Testis (tissue), 2 donors: ENCODE measurements at regions not wholly inside any gene's neighbourhood (a gene's known extent, or its start where the extent isn't known, plus 50 kb on each side); places are given as distances from the start of the nearest gene placed in this dataset.

Experiments used
- DNase-seq: peaks from one replicate; pipeline ENCODE4 v3.0.0-alpha.2; 2019
- H3K27ac ChIP-seq, 2 donors: fragments of 200-600 bp; sonication (generic); one replicate each; pipeline ENCODE4 v1.5.1; 2019
- H3K27me3 ChIP-seq: fragments of 200-600 bp; sonication (generic); one replicate; pipeline ENCODE4 v1.5.1; 2019
- H3K36me3 ChIP-seq: fragments of 200-600 bp; sonication (generic); one replicate; pipeline ENCODE4 v1.5.1; 2017; ENCODE audit warnings: low read depth; ENCODE audit errors: missing control alignments
- H3K4me1 ChIP-seq: fragments of 200-600 bp; sonication (generic); one replicate; pipeline ENCODE4 v1.5.1; 2019
- H3K4me3 ChIP-seq, 2 donors: fragments of 200-600 bp; sonication (generic); one replicate each; pipeline ENCODE4 v1.5.1; 2017 to 2019
- H3K9me3 ChIP-seq: fragments of 200-600 bp; sonication (generic); one replicate; pipeline ENCODE4 v1.5.1; 2017
- POLR2A ChIP-seq: fragments of 450-650 bp; IDR thresholded peaks from one replicate; pipeline ENCODE4 v1.6.1; 2017; ENCODE audit warnings: antibody characterized with exemption, mild to moderate bottlenecking, moderate library complexity
- WGBS, 2 donors: methylation state at CpG; one replicate each; pipeline ENCODE4 v1.1.5; 2018; 5-methylcytosine and 5-hydroxymethylcytosine counted together
- intact Hi-C: fragments of 100-400 bp; cut with DNase I; formaldehyde crosslinking; loops from one replicate; pipeline ENCODE4 v1.15.1; 2023; ENCODE audit warnings: low total_unique reads
- TF ChIP-seq, protein P1 (sequence below), 3 experiments: fragments of 450-650 bp in 2 of 3; fragments of 200-600 bp in 1 of 3; sonication (generic) in 1 of 3; IDR thresholded peaks; one replicate each; pipeline ENCODE4 v1.5.1; 2016 to 2019; ENCODE audit warnings: antibody characterized with exemption in 3 of 3, mild to moderate bottlenecking in 2 of 3, moderate library complexity in 1 of 3

DNA sequence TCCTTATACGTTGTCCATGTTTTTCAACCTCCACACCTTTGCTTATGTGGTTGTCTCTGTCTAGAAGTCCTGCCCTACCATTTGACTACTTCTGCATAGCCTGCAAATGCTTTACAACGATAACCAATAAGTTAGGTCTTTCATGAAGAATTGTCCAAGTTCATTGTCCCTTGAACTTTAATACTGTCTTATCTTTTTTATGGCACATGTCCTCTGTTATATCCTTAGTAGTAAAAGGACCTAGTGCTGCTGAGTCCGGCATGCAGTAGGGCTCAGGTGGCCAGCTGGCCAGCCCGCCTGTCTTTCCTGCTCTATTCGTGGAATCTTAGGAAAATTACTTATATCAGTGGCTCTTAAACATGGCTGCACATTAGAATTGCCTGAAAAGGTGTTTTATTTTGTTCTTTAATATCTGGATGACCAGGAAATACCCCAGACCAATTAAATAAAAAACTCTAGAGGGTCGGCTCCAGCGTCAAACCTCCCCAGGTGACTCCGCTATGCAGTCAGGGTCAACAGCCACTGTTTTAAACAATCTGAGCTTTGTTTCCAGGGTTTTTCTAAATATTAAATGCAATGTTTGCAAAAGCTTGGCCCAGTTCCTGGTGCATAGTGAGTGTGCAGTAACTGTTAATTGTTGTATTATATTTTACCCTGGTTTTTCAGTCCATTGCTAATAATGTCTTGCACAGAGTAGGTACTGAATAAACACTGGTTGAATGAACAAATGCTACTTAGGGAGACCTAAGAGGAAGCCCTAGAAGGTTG, 64.6 kb upstream of the SESN3 start:
- peaks cover 3% of the 10 kb centered on the region for H3K4me1 ChIP-seq
- intact Hi-C loops, result no loop called here
- 73 to 77% methylated on average over 8 of the region's 8 CpGs for WGBS, 2 donors
- DNase-seq, result no peak
- TF ChIP-seq, protein P1, sequence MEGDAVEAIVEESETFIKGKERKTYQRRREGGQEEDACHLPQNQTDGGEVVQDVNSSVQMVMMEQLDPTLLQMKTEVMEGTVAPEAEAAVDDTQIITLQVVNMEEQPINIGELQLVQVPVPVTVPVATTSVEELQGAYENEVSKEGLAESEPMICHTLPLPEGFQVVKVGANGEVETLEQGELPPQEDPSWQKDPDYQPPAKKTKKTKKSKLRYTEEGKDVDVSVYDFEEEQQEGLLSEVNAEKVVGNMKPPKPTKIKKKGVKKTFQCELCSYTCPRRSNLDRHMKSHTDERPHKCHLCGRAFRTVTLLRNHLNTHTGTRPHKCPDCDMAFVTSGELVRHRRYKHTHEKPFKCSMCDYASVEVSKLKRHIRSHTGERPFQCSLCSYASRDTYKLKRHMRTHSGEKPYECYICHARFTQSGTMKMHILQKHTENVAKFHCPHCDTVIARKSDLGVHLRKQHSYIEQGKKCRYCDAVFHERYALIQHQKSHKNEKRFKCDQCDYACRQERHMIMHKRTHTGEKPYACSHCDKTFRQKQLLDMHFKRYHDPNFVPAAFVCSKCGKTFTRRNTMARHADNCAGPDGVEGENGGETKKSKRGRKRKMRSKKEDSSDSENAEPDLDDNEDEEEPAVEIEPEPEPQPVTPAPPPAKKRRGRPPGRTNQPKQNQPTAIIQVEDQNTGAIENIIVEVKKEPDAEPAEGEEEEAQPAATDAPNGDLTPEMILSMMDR (IDR thresholded peaks at IDR 0.05), result no peak
- no peaks in the 10 kb centered on the region for H3K27me3 ChIP-seq
- H3K4me3 ChIP-seq, result no peak overlapping the region
- H3K9me3 ChIP-seq, result no peaks in the 10 kb centered on the region
- no peak overlapping the region for H3K27ac ChIP-seq
- no peaks in the 10 kb centered on the region for H3K36me3 ChIP-seq

DNA sequence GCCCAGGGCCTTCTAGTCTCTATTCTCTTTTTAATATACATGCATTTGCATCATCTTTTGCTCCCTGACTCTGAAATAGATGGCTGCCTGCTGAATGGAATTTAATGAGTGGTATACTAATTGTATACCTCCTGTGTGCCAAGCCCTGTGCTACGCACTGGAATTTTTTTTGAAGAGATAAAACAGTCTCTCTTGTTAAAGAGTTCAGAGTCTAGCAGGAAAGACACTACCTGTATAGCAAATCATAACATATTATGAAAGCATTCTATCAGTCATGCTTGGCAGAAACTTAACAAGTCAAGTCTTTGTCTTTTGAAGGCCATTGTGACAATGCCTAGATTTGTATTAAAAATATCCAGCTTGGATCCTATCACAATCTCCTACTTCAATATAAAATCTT, 63.7 kb upstream of the SESN3 start:
- intact Hi-C loops, result no loop called here
- no peaks in the 10 kb centered on the region for H3K9me3 ChIP-seq

DNA sequence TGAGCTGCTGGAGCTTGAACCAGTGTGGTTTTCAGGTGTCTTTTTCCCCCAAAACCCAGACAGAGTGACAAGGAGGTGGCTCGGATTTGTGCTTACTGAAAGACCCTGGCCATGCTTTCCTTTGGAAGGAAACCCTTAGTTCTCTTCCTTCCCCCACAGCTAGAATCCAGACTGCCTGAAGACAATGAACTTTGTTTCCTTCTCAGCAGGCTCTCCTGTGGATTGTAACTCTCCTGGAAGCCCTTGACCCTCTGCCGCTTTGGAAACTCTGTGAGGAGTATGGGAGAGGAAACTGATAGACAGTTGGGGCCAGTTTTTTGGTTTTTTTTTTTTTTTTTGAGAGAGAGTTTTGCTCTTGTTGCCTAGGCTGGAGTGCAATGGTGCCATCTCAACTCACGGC, 62.1 kb upstream of the SESN3 start:
- no peaks in the 10 kb centered on the region for H3K4me1 ChIP-seq
- no peaks in the 10 kb centered on the region for H3K36me3 ChIP-seq
- intact Hi-C loops, result no loop called here
- no peaks in the 10 kb centered on the region for H3K27me3 ChIP-seq
- no peaks in the 10 kb centered on the region for H3K9me3 ChIP-seq
- H3K4me3 ChIP-seq, result no peak overlapping the region
- no peak for DNase-seq
- TF ChIP-seq, protein P1 (IDR thresholded peaks at IDR 0.05), result no peak
- TF ChIP-seq POLR2A, result no peak
- H3K27ac ChIP-seq, result no peak overlapping the region
- WGBS, 2 donors, result 80 to 82% methylated on average over 3 of the region's 3 CpGs

More for the DNA sequence above, 63.7 kb upstream of the SESN3 start:
- H3K4me1 ChIP-seq, result peaks cover 3% of the 10 kb centered on the region
- no peak for DNase-seq
- no peak overlapping the region for H3K4me3 ChIP-seq
- WGBS, 2 donors, result 81% methylated on average over 1 of the region's 1 CpG
- H3K27ac ChIP-seq, result no peak overlapping the region
- H3K36me3 ChIP-seq, result no peaks in the 10 kb centered on the region
- TF ChIP-seq, protein P1 (IDR thresholded peaks at IDR 0.05), result no peak
- no peak for TF ChIP-seq POLR2A
- no peaks in the 10 kb centered on the region for H3K27me3 ChIP-seq

DNA sequence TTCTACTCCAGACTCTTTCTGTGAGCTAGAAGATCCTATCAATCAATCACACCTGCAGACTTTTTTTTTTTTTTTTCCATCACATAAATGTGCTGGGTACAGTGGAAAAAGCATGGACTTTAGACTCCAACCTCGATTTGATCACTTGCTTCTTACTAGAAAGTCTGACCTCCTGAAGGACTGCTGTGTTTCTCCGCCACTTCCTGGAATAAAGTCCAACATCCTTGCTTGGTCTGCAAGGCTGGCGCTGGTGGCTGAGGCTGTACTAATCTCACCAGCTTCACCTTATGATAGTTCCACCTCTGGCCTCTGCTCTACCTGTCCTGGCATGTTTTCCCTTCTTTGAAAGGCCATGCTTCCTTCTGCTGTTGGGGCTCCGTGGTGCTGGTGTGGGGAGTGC, 60.9 kb upstream of the SESN3 start:
- intact Hi-C loops, result no loop called here
- 77 to 85% methylated on average over 4 of the region's 4 CpGs for WGBS, 2 donors
- no peaks in the 10 kb centered on the region for H3K36me3 ChIP-seq

More for the DNA sequence above, 60.9 kb upstream of the SESN3 start:
- TF ChIP-seq POLR2A, result no peak
- TF ChIP-seq, protein P1 (IDR thresholded peaks at IDR 0.05), result no peak
- Histone ChIP-seq H3K9me3 (no peaks in the 10 kb centered on the region), H3K27me3 (no peaks in the 10 kb centered on the region), H3K4me1 (no peaks in the 10 kb centered on the region), H3K27ac (no peak overlapping the region), H3K4me3 (no peak overlapping the region)
- no peak for DNase-seq
